GM23338 (cell line): ENCODE measurements at regions not wholly inside any gene's neighbourhood (a gene's known extent, or its start where the extent isn't known, plus 50 kb on each side); places are given as distances from the start of the nearest gene placed in this dataset.

Experiments used
- ATAC-seq: fragments of 200-7000 bp; cut with Tn5 transposase; 3 replicates; pipeline ENCODE4 v1.9.1; 2020
- DNase-seq: peaks from one replicate; pipeline ENCODE4 v3.0.0-alpha.2; 2015; ENCODE audit warnings: low spot score
- H2AFZ ChIP-seq: fragments of 200-600 bp; sonication (generic); 2 replicates; pipeline ENCODE4 v1.8.0; 2016; ENCODE audit warnings: antibody characterized with exemption, mild to moderate bottlenecking, moderate library complexity
- H3F3A ChIP-seq: fragments of 200-600 bp; sonication (generic); replicated peaks from 2 replicates; pipeline ENCODE4 v1.8.0; 2017; ENCODE audit warnings: antibody characterized with exemption, mixed run types, low read depth
- H3K27ac ChIP-seq: fragments of 200-600 bp; sonication (generic); 2 replicates; pipeline ENCODE4 v1.6.1; 2016; ENCODE audit warnings: low read depth
- H3K27me3 ChIP-seq: fragments of 200-600 bp; sonication (generic); 2 replicates; pipeline ENCODE4 v1.8.0; 2016; ENCODE audit warnings: mild to moderate bottlenecking, mixed run types, moderate library complexity; ENCODE audit not compliant: insufficient read depth
- H3K36me3 ChIP-seq: fragments of 200-600 bp; sonication (generic); 2 replicates; pipeline ENCODE4 v1.8.0; 2016; ENCODE audit warnings: mild to moderate bottlenecking; ENCODE audit not compliant: insufficient read depth
- H3K4me1 ChIP-seq: fragments of 200-600 bp; sonication (generic); 2 replicates; pipeline ENCODE4 v1.8.0; 2016; ENCODE audit warnings: mild to moderate bottlenecking, moderate library complexity; ENCODE audit not compliant: insufficient read depth
- H3K4me2 ChIP-seq: fragments of 200-600 bp; sonication (generic); 2 replicates; pipeline ENCODE4 v1.7.1; 2017; ENCODE audit warnings: mixed run types
- H3K4me3 ChIP-seq: fragments of 200-600 bp; sonication (generic); 2 replicates; pipeline ENCODE4 v1.6.1; 2016; ENCODE audit warnings: mixed run types
- H3K79me2 ChIP-seq: fragments of 200-600 bp; sonication (generic); replicated peaks from 2 replicates; pipeline ENCODE4 v1.8.0; 2017; ENCODE audit warnings: mild to moderate bottlenecking; ENCODE audit not compliant: insufficient read depth
- H3K9me2 ChIP-seq: fragments of 200-600 bp; sonication (generic); 2 replicates; pipeline ENCODE4 v1.8.0; 2017; ENCODE audit not compliant: insufficient read depth
- H4K20me1 ChIP-seq: fragments of 200-600 bp; sonication (generic); replicated peaks from 2 replicates; pipeline ENCODE4 v1.8.0; 2017; ENCODE audit warnings: mild to moderate bottlenecking; ENCODE audit not compliant: insufficient read depth
- H3K27ac Mint-ChIP-seq: 2 replicates; pipeline ENCODE4 v1.8.0; 2020; ENCODE audit warnings: inconsistent platforms, mild to moderate bottlenecking, moderate library complexity, mixed read lengths
- H3K27me3 Mint-ChIP-seq: 3 replicates; pipeline ENCODE4 v1.8.0; 2022; ENCODE audit warnings: low read depth, mild to moderate bottlenecking, moderate library complexity, mixed read lengths, inconsistent platforms; ENCODE audit not compliant: insufficient read depth, poor library complexity
- H3K36me3 Mint-ChIP-seq: 3 replicates; pipeline ENCODE4 v1.8.0; 2021; ENCODE audit warnings: low read depth, mild to moderate bottlenecking, inconsistent platforms, moderate library complexity, mixed read lengths
- H3K4me1 Mint-ChIP-seq: 3 replicates; pipeline ENCODE4 v1.8.0; 2020; ENCODE audit warnings: mild to moderate bottlenecking, inconsistent platforms, mixed read lengths
- H3K4me3 Mint-ChIP-seq: 3 replicates; pipeline ENCODE4 v1.8.0; 2021; ENCODE audit warnings: moderate library complexity, mild to moderate bottlenecking, inconsistent platforms, mixed read lengths
- H3K9me3 Mint-ChIP-seq: 3 replicates; pipeline ENCODE4 v1.8.0; 2020; ENCODE audit warnings: moderate library complexity, mild to moderate bottlenecking, inconsistent platforms, mixed read lengths
- CREB1 ChIP-seq: fragments of 250-450 bp; sonication (Bioruptor Pico); IDR thresholded peaks from 2 replicates; pipeline ENCODE4 v1.5.0; 2020; ENCODE audit warnings: low read depth, mild to moderate bottlenecking, moderate library complexity
- CTCF ChIP-seq, 2 experiments: fragments of 200-600 bp in 1 of 2; sonication (generic) in 1 of 2; conservative IDR thresholded peaks; 2 replicates each; pipeline versions ENCODE4 v1.5.1 to v1.6.1; 2016 to 2017; ENCODE audit warnings: antibody characterized with exemption in 2 of 2, low read depth in 2 of 2, mild to moderate bottlenecking in 2 of 2, moderate library complexity in 1 of 2
- EZH2phosphoT487 ChIP-seq: fragments of 200-600 bp; sonication (generic); IDR thresholded peaks from one replicate; pipeline ENCODE4 v1.8.1; 2018; ENCODE audit warnings: antibody characterized with exemption; ENCODE audit not compliant: unreplicated experiment
- JUNB ChIP-seq: IDR thresholded peaks from one replicate; pipeline ENCODE4 v1.6.1; 2016; ENCODE audit warnings: antibody characterized with exemption; ENCODE audit not compliant: unreplicated experiment
- REST ChIP-seq: IDR thresholded peaks from one replicate; pipeline ENCODE4 v1.6.1; 2018; ENCODE audit warnings: antibody characterized with exemption; ENCODE audit not compliant: unreplicated experiment
- STAT1 ChIP-seq: IDR thresholded peaks from one replicate; pipeline ENCODE4 v1.6.1; 2016; ENCODE audit warnings: antibody characterized with exemption; ENCODE audit not compliant: unreplicated experiment
- ZNF462 ChIP-seq: fragments of 250-450 bp; sonication (Bioruptor Pico); IDR thresholded peaks from 2 replicates; pipeline ENCODE4 v1.5.0; 2020; ENCODE audit warnings: mild to moderate bottlenecking, moderate library complexity

GRCh38 chr7:51757960-51758359, 441.4 kb upstream of the COBL start:
- ATAC-seq (no peak), DNase-seq (no peak)
- no peaks in the 10 kb centered on the region for H3K36me3 Mint-ChIP-seq
- Histone ChIP-seq H3K4me3 (no peak overlapping the region), H4K20me1 (no peaks in the 10 kb centered on the region), H3F3A (no peaks in the 10 kb centered on the region), H3K4me1 (no peaks in the 10 kb centered on the region), H2AFZ (no peak overlapping the region), H3K9me2 (no peaks in the 10 kb centered on the region), H3K4me2 (no peak overlapping the region), H3K27ac (no peak overlapping the region), H3K27me3 (no peaks in the 10 kb centered on the region), H3K36me3 (no peaks in the 10 kb centered on the region), H3K79me2 (no peaks in the 10 kb centered on the region)
- no peak overlapping the region for H3K27ac Mint-ChIP-seq
- TF ChIP-seq REST = no peak
- no peak for TF ChIP-seq EZH2phosphoT487
- TF ChIP-seq JUNB = no peak
- TF ChIP-seq ZNF462 (CRISPR knock-in tag) = no peak
- no peak for TF ChIP-seq CTCF (conservative IDR thresholded peaks at IDR 0.05; ENCODE audit: low read depth in 2 of 2)
- no peak for TF ChIP-seq STAT1
- no peak for TF ChIP-seq CREB1 (CRISPR knock-in tag)
- no peak overlapping the region for H3K4me3 Mint-ChIP-seq
- H3K9me3 Mint-ChIP-seq = no peaks in the 10 kb centered on the region
- H3K4me1 Mint-ChIP-seq = no peaks in the 10 kb centered on the region
- H3K27me3 Mint-ChIP-seq = no peaks in the 10 kb centered on the region
